Loucy (cell line): ENCODE measurements at regions not wholly inside any gene's neighbourhood (a gene's known extent, or its start where the extent isn't known, plus 50 kb on each side); places are given as distances from the start of the nearest gene placed in this dataset.

Source experiments
- H2AFZ ChIP-seq: fragments of 200-600 bp; sonication (generic); 2 replicates; pipeline ENCODE4 v1.6.0; 2016; ENCODE audit warnings: antibody characterized with exemption, mild to moderate bottlenecking, low read length, moderate library complexity
- H3F3A ChIP-seq: fragments of 200-600 bp; 2 replicates; pipeline ENCODE4 v1.6.0; 2016; ENCODE audit warnings: antibody characterized with exemption, low read depth, mild to moderate bottlenecking
- H3K27me3 ChIP-seq: fragments of 200-600 bp; sonication (generic); 2 replicates; pipeline ENCODE4 v1.6.1; 2014; ENCODE audit warnings: low read length, mild to moderate bottlenecking; ENCODE audit not compliant: insufficient read depth, poor library complexity, severe bottlenecking
- H3K36me3 ChIP-seq: fragments of 200-600 bp; sonication (generic); 2 replicates; pipeline ENCODE4 v1.6.1; 2016; ENCODE audit warnings: low read length; ENCODE audit not compliant: insufficient read depth
- H3K4me1 ChIP-seq: fragments of 200-600 bp; sonication (generic); 2 replicates; pipeline ENCODE4 v1.5.1; 2014; ENCODE audit warnings: low read length, mild to moderate bottlenecking; ENCODE audit not compliant: insufficient read depth, poor library complexity, severe bottlenecking
- H3K4me2 ChIP-seq: fragments of 200-600 bp; sonication (generic); 2 replicates; pipeline ENCODE4 v1.6.0; 2014; ENCODE audit warnings: antibody characterized with exemption, low read length, low read depth, mild to moderate bottlenecking; ENCODE audit not compliant: poor library complexity, severe bottlenecking
- H3K4me3 ChIP-seq: fragments of 200-600 bp; sonication (generic); 2 replicates; pipeline ENCODE4 v1.5.1; 2014; ENCODE audit warnings: low read length, mild to moderate bottlenecking, mixed read lengths; ENCODE audit not compliant: poor library complexity, severe bottlenecking
- H3K79me2 ChIP-seq: fragments of 200-600 bp; sonication (generic); 2 replicates; pipeline ENCODE4 v1.6.1; 2014; ENCODE audit warnings: low read length; ENCODE audit not compliant: insufficient read depth
- H3K9ac ChIP-seq: fragments of 200-600 bp; sonication (generic); 2 replicates; pipeline ENCODE4 v1.6.0; 2014; ENCODE audit warnings: mild to moderate bottlenecking, low read depth, low read length, moderate library complexity; ENCODE audit not compliant: poor library complexity, severe bottlenecking
- H3K9me2 ChIP-seq: fragments of 200-600 bp; sonication (generic); replicated peaks from 2 replicates; pipeline ENCODE4 v1.6.1; 2016; ENCODE audit warnings: low read depth, low read length, mixed read lengths
- H3K9me3 ChIP-seq: fragments of 200-600 bp; sonication (generic); 2 replicates; pipeline ENCODE4 v1.6.1; 2014; ENCODE audit warnings: mild to moderate bottlenecking, antibody characterized with exemption, low read length, low read depth; ENCODE audit not compliant: insufficient read depth
- H4K20me1 ChIP-seq: fragments of 200-600 bp; sonication (generic); 2 replicates; pipeline ENCODE4 v1.6.0; 2014; ENCODE audit warnings: antibody characterized with exemption, low read length, mild to moderate bottlenecking; ENCODE audit not compliant: insufficient read depth, poor library complexity, severe bottlenecking
- EZH2phosphoT487 ChIP-seq: fragments of 200-600 bp; IDR thresholded peaks from 2 replicates; pipeline ENCODE4 v1.6.1; 2018; ENCODE audit warnings: antibody characterized with exemption, mild to moderate bottlenecking, moderate library complexity, borderline replicate concordance
- TF ChIP-seq, protein P1 (sequence below): fragments of 200-600 bp; sonication (generic); conservative IDR thresholded peaks from 2 replicates; pipeline ENCODE4 v1.5.1; 2014; ENCODE audit warnings: mild to moderate bottlenecking, antibody characterized with exemption, low read length

DNA sequence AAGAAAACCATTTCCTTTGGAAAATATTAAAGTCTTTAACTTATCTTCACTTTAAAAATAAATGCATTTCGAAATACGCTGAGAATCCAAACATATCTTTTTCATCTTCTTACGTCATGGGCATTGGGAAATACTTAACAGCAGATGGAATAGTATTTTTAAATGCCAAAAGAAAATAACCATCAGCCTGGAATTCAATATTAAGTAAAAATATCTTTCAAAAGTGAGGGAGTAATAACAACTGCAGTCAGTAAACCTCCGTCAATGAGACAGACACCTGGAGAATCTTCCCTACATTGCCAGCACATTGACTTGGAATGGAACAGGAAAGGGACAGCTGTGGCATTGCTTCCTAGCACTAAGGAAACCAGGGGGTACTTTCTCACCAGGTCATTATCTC, 290.4 kb upstream of the TNP1 start:
- Histone ChIP-seq H2AFZ (no peak overlapping the region), H4K20me1 (no peaks in the 10 kb centered on the region), H3K9ac (no peak overlapping the region), H3K9me3 (no peaks in the 10 kb centered on the region), H3K4me2 (no peak overlapping the region), H3K36me3 (no peaks in the 10 kb centered on the region), H3F3A (no peaks in the 10 kb centered on the region), H3K27me3 (no peaks in the 10 kb centered on the region), H3K4me3 (no peak overlapping the region), H3K9me2 (no peaks in the 10 kb centered on the region), H3K4me1 (no peaks in the 10 kb centered on the region), H3K79me2 (no peaks in the 10 kb centered on the region)
- TF ChIP-seq, protein P1, sequence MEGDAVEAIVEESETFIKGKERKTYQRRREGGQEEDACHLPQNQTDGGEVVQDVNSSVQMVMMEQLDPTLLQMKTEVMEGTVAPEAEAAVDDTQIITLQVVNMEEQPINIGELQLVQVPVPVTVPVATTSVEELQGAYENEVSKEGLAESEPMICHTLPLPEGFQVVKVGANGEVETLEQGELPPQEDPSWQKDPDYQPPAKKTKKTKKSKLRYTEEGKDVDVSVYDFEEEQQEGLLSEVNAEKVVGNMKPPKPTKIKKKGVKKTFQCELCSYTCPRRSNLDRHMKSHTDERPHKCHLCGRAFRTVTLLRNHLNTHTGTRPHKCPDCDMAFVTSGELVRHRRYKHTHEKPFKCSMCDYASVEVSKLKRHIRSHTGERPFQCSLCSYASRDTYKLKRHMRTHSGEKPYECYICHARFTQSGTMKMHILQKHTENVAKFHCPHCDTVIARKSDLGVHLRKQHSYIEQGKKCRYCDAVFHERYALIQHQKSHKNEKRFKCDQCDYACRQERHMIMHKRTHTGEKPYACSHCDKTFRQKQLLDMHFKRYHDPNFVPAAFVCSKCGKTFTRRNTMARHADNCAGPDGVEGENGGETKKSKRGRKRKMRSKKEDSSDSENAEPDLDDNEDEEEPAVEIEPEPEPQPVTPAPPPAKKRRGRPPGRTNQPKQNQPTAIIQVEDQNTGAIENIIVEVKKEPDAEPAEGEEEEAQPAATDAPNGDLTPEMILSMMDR: no peak
- TF ChIP-seq EZH2phosphoT487: no peak

DNA sequence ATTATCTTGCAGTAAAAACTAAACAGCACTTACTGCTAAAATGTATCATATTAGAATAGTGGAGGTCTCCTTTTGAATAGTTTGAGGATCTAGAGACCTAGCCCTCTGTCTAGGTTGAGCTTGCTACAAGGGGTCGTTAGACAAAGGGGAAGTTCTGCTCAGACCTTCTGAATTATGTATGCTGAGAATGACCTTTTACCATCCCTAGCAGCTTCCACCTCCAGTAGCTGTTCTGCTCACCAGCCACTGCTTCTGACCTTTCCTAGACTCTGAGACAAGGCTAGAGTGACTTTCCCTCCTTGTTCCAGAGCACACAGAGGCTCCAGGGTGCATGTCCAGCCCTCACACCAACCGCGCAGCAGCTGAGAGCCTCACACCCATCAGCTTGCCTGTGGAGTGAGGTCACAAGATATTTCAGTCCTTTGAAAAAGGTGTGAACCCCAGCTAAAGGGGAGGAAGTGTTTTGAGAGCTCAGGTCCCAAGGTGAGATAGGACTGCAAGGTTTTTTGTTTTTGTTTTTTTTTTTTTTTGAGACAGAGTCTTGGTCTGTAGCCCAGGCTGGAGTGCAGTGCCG, 289.3 kb upstream of the TNP1 start:
- H3K36me3 ChIP-seq: no peaks in the 10 kb centered on the region

DNA sequence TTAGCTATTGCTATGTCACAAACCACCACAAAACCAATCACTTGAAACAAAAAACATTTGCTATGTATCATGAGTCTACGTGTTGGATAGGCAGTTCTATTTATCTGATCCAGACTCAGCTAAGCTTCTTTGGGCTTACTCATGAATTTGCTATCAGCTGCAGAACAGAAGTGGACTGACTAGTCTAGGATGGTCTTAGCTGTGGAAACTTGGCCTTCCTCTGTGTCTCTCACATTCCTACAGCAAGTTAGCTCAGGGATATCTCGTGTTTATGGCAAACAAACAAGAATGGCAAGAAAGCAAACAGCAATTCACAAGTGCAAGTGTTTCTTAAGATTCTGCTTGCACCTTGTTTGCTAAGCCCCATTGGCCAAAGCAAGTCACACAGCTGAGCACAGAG, 288.0 kb upstream of the TNP1 start:
- no peaks in the 10 kb centered on the region for H3F3A ChIP-seq
- H3K9me2 ChIP-seq: no peaks in the 10 kb centered on the region
- no peaks in the 10 kb centered on the region for H3K9me3 ChIP-seq
- H3K36me3 ChIP-seq: no peaks in the 10 kb centered on the region
- H3K4me2 ChIP-seq: no peak overlapping the region
- H3K79me2 ChIP-seq: no peaks in the 10 kb centered on the region
- H3K4me1 ChIP-seq: no peaks in the 10 kb centered on the region
- H3K9ac ChIP-seq: no peak overlapping the region
- no peak overlapping the region for H3K4me3 ChIP-seq
- TF ChIP-seq, protein P1: no peak
- TF ChIP-seq EZH2phosphoT487: no peak
- H4K20me1 ChIP-seq: no peaks in the 10 kb centered on the region
- no peaks in the 10 kb centered on the region for H3K27me3 ChIP-seq
- no peak overlapping the region for H2AFZ ChIP-seq

More for the DNA sequence above, 289.3 kb upstream of the TNP1 start:
- H3K27me3 ChIP-seq: no peaks in the 10 kb centered on the region
- no peak overlapping the region for H3K4me2 ChIP-seq
- no peak overlapping the region for H3K9ac ChIP-seq
- H4K20me1 ChIP-seq: no peaks in the 10 kb centered on the region
- no peak for TF ChIP-seq EZH2phosphoT487
- TF ChIP-seq, protein P1: no peak
- no peaks in the 10 kb centered on the region for H3K9me3 ChIP-seq
- no peaks in the 10 kb centered on the region for H3F3A ChIP-seq
- no peaks in the 10 kb centered on the region for H3K79me2 ChIP-seq
- H3K4me3 ChIP-seq: no peak overlapping the region
- H3K9me2 ChIP-seq: no peaks in the 10 kb centered on the region
- no peak overlapping the region for H2AFZ ChIP-seq
- H3K4me1 ChIP-seq: no peaks in the 10 kb centered on the region
